DMS153 treated with DMSO at 0.1 percent for 48 hours (cell line): ENCODE measurements at regions not wholly inside any gene's neighbourhood (a gene's known extent, or its start where the extent isn't known, plus 50 kb on each side); places are given as distances from the start of the nearest gene placed in this dataset.

Experiments used
- DNase-seq: peaks from one replicate; lab custom pipeline; 2025; ENCODE audit not compliant: unreplicated experiment; lab: John Stamatoyannopoulos, UW

DNA sequence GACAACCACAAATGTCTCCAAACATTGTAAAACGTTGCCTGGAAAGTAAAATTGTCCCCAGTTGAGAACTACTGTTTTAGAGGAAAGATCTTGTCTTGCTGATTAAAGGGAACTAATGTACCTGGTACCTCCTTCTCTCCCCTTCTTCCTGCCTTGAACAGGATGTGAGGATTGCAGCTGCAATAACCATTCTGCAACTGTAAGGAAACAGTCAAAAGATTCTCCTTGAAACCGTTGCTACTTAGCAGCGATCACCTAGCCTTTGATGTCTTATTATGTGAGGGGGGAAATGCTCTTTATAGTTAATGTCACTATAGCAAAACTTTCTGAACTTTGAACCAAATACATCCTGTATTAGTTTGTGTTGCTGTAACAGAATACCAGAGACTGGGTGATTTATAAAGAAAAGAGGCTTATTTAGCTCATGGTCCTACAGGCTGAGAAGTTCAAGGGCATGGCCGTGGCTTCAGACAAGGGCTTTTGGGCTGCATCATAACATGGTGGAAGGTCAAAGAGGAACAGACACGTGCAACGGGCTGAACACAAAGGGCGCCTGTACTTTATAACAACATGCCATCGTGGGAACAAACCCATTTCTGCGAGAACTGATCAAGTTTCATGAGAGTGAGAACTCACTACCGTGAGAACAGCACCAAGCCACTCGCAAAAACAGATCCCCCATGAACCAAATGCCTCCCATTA lies 54.2 kb upstream of the PARD3 start:
- no peak for DNase-seq

DNA sequence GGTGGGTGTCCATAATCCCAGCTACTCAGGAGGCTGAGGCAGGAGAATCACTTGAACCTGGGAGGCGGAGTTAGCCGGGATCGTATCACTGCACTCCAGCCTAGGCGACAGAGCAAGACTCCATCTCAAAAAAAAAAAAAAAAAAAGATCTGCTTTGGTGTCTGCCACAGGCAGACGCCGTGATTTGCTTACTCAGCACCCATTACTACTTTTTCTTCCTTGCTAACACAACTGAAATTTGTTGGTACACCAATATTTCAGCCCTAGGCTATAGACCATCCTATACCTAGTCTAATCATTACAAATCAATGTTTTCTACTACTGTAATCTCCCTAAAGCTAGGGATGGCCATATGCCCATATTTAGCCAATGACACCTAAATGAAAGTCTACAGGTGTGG lies 53.5 kb upstream of the PARD3 start:
- no peak for DNase-seq

DNA sequence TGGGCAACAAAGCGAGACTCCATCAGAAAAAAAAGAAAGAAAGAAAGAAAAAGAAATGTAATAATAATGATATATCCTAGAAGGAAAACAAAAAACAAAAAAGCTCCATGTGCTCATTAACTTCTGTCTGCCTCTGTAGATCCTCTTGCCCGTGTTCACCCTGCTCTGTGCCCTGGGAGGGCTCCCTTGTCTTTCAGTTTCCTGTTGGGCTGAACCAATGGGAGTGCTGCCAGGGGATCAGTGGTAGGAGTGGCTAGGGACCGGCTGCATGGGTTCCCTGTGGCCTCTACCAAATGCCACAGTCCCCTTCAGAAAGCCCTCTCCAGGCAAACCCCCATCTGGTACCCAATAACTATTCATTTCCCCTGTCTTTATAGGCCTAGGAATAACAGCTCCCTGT lies 51.8 kb upstream of the PARD3 start:
- DNase-seq = no peak
